G401 (cell line): ENCODE measurements at regions not wholly inside any gene's neighbourhood (a gene's known extent, or its start where the extent isn't known, plus 50 kb on each side); places are given as distances from the start of the nearest gene placed in this dataset.
"Not testable (repeated sequence)": the region's sequence is repeated elsewhere in the genome, so short reads cannot be mapped to it uniquely, and the experiment has no call there.

ENCODE experiments used
- DNase-seq: peaks from one replicate; pipeline ENCODE4 v3.0.0-alpha.2; 2015; ENCODE audit warnings: low spot score
- in situ Hi-C: cut with HindIII; loops from 2 replicates; pipeline ENCODE4 v1.10.0; 2016; ENCODE audit warnings: low sequenced_read_pairs, mixed read lengths

DNA sequence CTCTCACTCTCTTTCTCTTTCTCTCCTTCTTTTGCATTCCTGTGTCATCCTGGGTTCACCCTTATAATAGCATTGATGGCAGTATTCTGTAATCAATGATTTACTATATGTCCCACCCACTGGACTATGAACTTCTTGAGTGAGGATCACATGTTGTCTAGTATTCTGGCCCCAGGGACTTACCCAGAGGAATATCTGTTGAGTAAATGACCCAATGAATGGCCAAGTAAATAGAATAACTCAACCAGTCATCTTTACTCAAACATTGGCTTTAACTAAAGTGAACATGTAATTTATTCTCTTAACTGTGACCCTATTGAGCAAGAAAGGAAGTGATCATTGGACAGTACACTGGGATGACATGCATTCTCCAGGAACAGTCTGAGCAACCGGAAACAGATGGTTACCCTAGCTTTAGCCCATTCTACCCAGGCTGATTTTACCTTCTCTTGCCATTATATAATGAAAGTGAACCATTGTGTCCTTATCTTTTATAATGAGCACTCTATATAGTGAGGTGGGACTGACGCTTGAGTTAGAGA is 94.5 kb upstream of the SOX14 start:
- DNase-seq = no peak
- in situ Hi-C loops = no loop called here

DNA sequence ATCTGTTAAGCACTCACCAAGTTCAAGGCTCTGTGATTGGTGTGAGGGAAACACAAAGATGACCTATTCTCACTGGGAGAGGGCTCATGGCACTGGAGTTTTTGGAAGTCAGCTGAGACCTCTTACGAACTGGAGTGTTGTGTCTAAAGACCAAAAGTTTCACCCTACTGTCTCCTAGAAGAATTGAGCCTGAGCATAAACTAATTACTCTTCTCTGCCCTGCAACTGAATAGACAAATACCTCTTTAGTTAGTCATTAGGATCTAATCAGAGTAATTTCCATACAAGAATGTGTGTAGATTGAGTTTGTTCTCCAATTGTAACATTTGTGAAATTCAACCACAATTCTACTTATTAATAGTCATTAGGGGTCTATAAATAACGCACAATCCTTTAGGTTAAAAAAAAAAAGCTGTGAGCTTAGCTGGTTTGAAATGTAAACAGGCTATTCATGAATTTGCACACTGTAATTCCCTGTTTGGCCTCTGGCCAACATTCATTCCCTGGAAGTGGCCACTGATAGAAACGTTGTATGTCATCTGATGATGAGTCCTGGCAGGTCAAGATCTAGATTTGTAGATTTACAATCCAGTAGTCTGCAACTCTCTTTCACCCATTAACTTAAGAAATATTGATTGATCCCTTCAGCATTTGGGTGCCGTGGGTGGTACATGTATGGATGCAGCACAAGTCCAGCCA is 76.8 kb upstream of the SOX14 start:
- in situ Hi-C loops = no loop called here

DNA sequence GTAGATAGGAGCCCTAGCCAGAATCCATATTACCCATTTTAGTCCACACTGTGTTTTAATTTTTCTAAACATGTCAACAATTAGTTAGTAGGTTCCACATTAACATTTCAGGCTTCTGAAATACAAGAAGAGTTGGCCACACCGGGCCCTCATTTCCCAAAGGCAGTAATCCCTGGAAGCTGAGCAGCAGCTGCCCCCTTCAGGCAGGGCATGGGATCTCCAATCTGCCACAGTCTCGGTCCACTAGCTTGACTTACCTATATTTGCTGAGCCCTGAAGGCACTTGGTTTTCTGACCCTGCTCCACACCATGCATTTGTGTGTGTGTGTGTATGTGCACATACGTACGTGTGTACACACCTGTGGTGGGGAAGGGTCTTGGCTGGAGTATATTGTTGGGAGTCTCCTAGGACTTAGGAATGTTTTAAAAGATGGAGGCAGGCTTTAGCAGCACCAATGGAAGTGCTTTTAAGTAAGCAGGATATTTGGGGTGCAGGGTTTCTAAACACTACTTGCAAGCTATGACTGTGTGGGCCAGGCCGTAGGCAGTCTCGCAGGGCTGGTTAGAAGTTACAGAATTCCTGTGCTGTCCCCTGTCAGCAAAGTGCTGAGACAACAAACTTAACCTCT is 71.2 kb upstream of the SOX14 start:
- in situ Hi-C loops = no loop called here
- DNase-seq = peak; percentile 13

More for the DNA sequence above, 76.8 kb upstream of the SOX14 start:
- DNase-seq = no peak

DNA sequence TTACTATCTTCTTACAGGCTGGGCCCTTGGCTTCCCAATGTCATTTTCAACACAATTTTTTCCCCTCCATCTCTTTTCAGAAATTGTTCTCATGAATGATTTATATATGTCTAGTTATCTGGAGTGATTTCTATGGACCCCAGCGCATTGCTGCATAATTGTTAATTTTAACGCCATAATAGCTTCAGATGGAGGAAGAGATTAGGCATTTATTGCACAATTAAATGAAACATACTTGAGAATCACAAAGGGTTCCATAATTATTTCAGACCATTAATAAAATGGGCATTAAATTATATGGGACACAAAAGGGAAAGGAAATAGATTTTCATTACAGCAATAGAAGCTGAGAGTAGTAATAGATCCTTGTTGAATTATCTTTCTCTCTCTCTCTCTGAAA is 70.3 kb upstream of the SOX14 start:
- no peak for DNase-seq
- in situ Hi-C loops = no loop called here

DNA sequence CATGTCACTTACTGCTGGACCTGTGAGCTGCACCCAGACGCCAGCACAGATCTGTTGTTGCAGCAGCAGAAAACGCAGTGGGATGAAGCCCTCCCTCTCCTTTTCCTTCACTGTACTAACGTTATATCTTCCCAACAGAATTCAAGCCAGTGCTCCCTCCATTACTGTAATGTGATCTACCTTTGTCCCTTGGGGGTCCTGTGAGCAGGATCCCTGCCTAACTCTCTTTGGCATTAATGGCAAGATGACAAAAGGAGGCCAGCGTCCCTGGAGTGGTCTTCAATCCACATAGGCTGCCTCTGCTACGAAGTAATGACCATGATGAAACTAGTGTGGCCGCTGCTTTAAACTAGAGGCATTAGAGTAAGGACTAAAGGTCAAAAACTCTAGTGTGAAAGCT is 69.3 kb upstream of the SOX14 start:
- no peak for DNase-seq
- in situ Hi-C loops = no loop called here

DNA sequence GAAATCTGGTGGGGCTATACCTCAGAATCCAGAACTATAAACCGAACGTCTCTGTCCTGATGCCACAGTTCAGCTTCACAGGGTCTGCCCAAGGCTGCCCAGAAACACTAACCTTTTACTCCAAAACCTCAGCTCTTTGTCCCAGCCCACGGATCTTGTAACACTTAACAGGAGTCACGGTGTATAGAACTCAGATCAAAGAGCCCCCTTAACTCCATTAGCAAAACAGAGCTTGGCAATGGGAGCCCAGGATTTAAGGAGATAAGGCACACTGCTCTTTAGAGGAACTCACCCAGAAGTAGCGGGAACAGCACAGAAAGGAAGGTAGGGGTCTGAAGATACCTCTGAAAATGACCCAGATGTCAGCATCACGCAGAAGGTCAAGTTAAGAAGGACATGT is 68.8 kb upstream of the SOX14 start:
- in situ Hi-C loops = no loop called here

DNA sequence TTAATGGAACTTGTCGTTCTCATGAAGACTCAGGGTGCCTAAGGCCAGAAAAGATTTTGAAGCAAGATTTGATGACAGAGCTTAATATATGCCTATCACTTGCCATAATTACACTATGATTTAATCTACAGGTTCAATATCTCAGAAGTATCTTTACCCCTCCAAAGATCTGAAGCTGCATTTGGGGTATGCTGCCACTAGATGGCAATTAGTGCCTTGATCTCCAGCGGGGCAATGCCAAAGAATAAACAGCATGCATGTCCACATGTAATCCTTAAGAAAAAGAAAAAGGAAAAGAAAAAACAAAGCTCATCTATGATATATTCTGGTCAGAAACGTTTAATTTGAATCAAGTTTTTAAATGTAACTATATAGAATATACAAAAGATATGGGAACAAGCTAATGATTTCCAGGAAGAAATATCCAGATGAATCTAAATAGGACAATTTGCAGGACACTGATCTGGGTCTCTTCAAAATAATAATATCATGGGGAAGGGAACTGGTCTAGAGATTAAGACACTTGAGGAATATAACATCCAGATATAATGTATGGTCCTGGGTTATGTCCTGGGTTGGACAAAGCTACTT is 55.0 kb upstream of the SOX14 start:
- DNase-seq = no peak
- in situ Hi-C loops = no loop called here

More for the DNA sequence above, 68.8 kb upstream of the SOX14 start:
- no peak for DNase-seq

DNA sequence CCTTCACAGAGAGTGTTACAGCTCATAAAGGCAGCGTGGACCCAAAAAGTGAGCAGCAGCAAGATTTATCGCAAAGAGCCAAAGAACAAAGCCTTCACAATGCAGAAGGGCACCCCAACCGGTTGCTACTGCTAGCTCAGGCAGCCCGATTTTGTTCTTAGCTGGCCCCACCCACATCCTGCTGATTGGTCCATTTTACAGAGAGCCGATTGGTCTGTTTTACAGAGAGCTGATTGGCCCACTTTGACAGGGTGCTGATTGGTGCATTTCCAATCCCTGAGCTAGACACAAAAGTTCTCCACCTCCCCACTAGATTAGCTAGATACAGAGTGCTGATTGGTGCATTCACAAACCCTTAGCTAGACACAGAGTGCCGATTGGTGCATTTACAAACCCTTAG is 50.1 kb upstream of the SOX14 start:
- DNase-seq, in situ Hi-C loops: not testable (repeated sequence)
